ENCODE measurements at regions not wholly inside any gene's neighbourhood (a gene's known extent, or its start where the extent isn't known, plus 50 kb on each side); places are given as distances from the start of the nearest gene placed in this dataset.

DNA sequence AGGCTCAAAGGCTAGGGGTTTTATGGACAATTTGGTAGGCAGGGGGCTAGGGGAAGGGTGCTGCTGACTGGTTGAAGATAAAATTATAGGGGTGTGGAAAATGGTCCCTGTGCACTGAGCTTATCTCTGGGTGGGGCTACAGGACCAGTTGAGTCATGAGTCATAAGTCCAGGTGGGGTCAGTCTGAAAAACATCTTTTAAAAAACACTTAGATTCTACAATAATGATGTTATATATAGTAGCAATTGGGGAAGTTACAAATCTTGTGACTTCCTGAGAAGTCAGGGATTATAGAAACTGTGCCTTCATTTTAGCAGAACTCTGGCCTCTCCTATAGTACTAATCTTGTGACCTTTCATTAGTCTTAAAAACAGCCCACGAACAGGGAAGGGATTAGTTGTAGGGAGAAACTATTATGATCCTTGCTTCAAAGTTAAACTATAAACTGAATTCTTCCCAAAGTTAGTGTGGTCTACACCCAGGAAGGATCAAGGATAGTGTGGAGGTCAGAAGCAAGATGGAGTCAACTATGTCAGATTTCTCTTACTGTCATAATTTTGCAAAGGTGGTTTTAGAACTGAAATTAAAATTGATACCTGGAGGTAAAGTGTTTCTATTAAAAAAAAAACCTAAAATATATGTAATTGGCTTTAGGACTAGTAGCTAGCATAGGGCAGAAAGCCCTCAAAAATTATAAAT, 130.1 kb downstream of the P2RY1 start:
- no peak for DNase-seq (ENCODE audit: low spot score)
- H3K9me3 Mint-ChIP-seq, result no peaks in the 10 kb centered on the region
- no peaks in the 10 kb centered on the region for H3K36me3 Mint-ChIP-seq (ENCODE audit: low read depth)
- intact Hi-C loops (cut with micrococcal nuclease), result no loop called here
- H3K4me1 Mint-ChIP-seq (ENCODE audit: low read depth), result no peaks in the 10 kb centered on the region
- H3K27me3 Mint-ChIP-seq (ENCODE audit: low read depth), result no peaks in the 10 kb centered on the region
- no peak overlapping the region for H3K4me3 Mint-ChIP-seq (ENCODE audit: low read depth)
- no peak overlapping the region for H3K27ac Mint-ChIP-seq

GRCh38 chr3:152968388-152969024, 133.6 kb downstream of the P2RY1 start:
- Mint-ChIP-seq H3K4me3 (ENCODE audit: low read depth) (no peak overlapping the region), H3K27me3 (ENCODE audit: low read depth) (no peaks in the 10 kb centered on the region), H3K27ac (no peak overlapping the region), H3K9me3 (no peaks in the 10 kb centered on the region), H3K4me1 (ENCODE audit: low read depth) (no peaks in the 10 kb centered on the region), H3K36me3 (ENCODE audit: low read depth) (no peaks in the 10 kb centered on the region)
- no peak for DNase-seq (ENCODE audit: low spot score)
- intact Hi-C loops (cut with micrococcal nuclease), result no loop called here

GRCh38 chr3:152969557-152970300, 134.8 kb downstream of the P2RY1 start:
- no peak for DNase-seq (ENCODE audit: low spot score)
- no peaks in the 10 kb centered on the region for H3K36me3 Mint-ChIP-seq (ENCODE audit: low read depth)
- no peaks in the 10 kb centered on the region for H3K9me3 Mint-ChIP-seq
- no peak overlapping the region for H3K27ac Mint-ChIP-seq
- no peaks in the 10 kb centered on the region for H3K27me3 Mint-ChIP-seq (ENCODE audit: low read depth)
- no peak overlapping the region for H3K4me3 Mint-ChIP-seq (ENCODE audit: low read depth)
- H3K4me1 Mint-ChIP-seq (ENCODE audit: low read depth), result no peaks in the 10 kb centered on the region
- intact Hi-C loops (cut with micrococcal nuclease), result no loop called here

DNA sequence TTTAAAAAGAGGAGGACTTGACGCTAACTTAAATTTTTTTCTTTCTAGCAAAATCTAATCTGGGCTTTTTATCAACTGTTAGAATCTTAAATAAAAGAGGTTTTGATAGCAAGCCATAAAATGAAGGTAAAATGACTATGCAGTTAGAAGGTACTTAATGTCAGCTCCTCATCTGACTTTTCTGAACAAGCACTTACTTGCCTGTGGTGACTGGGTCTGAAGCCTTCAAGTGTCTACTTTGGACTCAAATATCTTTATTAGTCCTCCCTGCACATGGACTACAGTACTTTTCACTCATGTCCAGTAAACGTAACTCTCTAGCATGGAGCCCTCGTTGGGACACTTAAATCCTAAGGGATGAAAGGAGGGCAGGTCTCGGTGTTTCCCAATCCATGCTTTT, 135.9 kb downstream of the P2RY1 start:
- H3K9me3 Mint-ChIP-seq, result no peaks in the 10 kb centered on the region
- no peaks in the 10 kb centered on the region for H3K4me1 Mint-ChIP-seq (ENCODE audit: low read depth)
- H3K27me3 Mint-ChIP-seq (ENCODE audit: low read depth), result no peaks in the 10 kb centered on the region
- H3K4me3 Mint-ChIP-seq (ENCODE audit: low read depth), result no peak overlapping the region
- H3K27ac Mint-ChIP-seq, result no peak overlapping the region
- H3K36me3 Mint-ChIP-seq (ENCODE audit: low read depth), result no peaks in the 10 kb centered on the region
- intact Hi-C loops (cut with micrococcal nuclease), result no loop called here
- DNase-seq (ENCODE audit: low spot score), result no peak

GRCh38 chr3:152971880-152972279, 136.9 kb downstream of the P2RY1 start:
- no peaks in the 10 kb centered on the region for H3K4me1 Mint-ChIP-seq (ENCODE audit: low read depth)
- H3K36me3 Mint-ChIP-seq (ENCODE audit: low read depth), result no peaks in the 10 kb centered on the region
- no peaks in the 10 kb centered on the region for H3K27me3 Mint-ChIP-seq (ENCODE audit: low read depth)
- no peak overlapping the region for H3K4me3 Mint-ChIP-seq (ENCODE audit: low read depth)
- H3K9me3 Mint-ChIP-seq, result no peaks in the 10 kb centered on the region
- intact Hi-C loops (cut with micrococcal nuclease), result no loop called here
- DNase-seq (ENCODE audit: low spot score), result no peak
- no peak overlapping the region for H3K27ac Mint-ChIP-seq

DNA sequence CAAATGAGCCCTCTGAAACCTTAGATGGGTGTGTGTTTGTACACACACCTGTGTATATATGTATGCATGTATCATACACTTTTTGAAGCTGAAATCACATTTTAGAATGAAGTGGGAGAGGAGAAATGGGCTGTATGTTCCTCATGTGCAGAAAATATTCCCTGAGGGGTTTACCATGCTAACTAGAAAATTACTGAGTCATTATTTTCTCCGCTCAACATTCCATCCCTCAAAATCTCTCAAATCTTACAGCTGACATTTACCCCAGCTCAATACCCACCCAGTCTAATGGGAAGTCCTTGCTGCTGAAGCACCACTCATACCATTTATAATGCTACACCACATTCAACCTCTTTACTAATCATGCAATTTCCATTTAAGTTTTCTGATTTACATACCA, 138.6 kb downstream of the P2RY1 start:
- Mint-ChIP-seq H3K36me3 (ENCODE audit: low read depth) (no peaks in the 10 kb centered on the region), H3K4me1 (ENCODE audit: low read depth) (no peaks in the 10 kb centered on the region), H3K9me3 (no peaks in the 10 kb centered on the region), H3K27ac (no peak overlapping the region), H3K27me3 (ENCODE audit: low read depth) (no peaks in the 10 kb centered on the region), H3K4me3 (ENCODE audit: low read depth) (no peak overlapping the region)
- intact Hi-C loops (cut with micrococcal nuclease), result no loop called here
- no peak for DNase-seq (ENCODE audit: low spot score)

DNA sequence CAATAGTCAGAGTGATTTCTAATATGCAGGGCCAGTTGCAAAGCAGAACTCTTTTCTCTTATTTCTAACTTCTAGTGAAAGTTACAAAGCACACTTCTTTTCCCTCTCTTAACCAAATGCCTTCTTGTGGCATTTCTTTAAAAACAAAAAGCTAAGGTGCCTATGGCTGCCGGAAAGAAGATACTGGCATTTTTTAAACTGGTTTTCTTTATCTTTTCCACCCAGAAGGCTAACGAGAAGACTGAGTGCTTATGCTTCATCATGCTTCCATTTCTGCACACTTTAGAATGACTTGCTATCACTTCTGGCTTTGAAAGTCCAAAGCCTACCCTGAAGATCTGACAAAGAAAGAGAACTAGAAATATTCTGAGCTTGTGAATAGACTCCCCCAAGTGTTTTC, 141.3 kb downstream of the P2RY1 start:
- no peaks in the 10 kb centered on the region for H3K36me3 Mint-ChIP-seq (ENCODE audit: low read depth)
- H3K4me1 Mint-ChIP-seq (ENCODE audit: low read depth), result no peaks in the 10 kb centered on the region
- H3K4me3 Mint-ChIP-seq (ENCODE audit: low read depth), result no peak overlapping the region
- intact Hi-C loops (cut with micrococcal nuclease), result no loop called here
- H3K27me3 Mint-ChIP-seq (ENCODE audit: low read depth), result no peaks in the 10 kb centered on the region
- no peak for DNase-seq (ENCODE audit: low spot score)
- no peak overlapping the region for H3K27ac Mint-ChIP-seq
- H3K9me3 Mint-ChIP-seq, result no peaks in the 10 kb centered on the region

DNA sequence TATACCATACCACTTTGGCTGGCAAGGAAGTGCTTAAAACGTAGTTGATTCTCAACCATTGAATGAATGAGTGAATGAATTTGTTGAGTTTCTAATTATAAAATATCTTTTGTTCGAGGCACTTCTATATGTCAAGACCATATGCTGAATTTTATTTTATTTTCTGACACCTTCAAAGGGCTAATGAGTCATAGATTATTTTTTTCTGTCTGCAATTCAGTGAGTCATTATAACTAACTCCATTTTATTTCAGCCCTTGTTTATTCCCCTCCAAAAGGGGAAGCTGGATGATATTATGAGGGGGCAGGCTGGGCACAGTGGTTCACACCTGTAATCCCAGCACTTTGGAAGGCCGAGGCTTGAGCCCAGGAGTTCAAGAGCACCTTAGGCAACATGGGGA, 142.4 kb downstream of the P2RY1 start:
- Mint-ChIP-seq H3K4me1 (ENCODE audit: low read depth) (no peaks in the 10 kb centered on the region), H3K36me3 (ENCODE audit: low read depth) (no peaks in the 10 kb centered on the region), H3K27ac (no peak overlapping the region), H3K9me3 (no peaks in the 10 kb centered on the region), H3K4me3 (ENCODE audit: low read depth) (no peak overlapping the region), H3K27me3 (ENCODE audit: low read depth) (no peaks in the 10 kb centered on the region)
- intact Hi-C loops (cut with micrococcal nuclease), result no loop called here
- DNase-seq (ENCODE audit: low spot score), result no peak

DNA sequence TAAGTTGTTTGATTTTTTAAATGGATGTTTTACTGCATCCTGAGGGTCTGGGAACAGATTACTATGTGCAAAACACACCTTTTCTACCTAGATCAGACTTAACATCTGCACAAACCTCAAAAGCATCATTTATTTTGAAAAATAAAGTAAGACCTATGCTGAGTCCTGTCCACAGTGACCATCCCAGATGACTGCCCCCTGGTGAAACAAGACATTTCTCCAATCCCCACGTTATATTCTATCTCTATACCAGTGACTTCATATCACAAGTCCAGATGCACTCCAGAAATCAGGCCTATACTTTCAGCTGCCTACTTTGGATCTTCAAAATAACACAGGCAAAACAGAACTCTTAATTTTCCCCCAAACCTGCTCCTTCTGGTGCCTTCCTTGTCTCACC, 143.2 kb downstream of the P2RY1 start:
- no peak for DNase-seq (ENCODE audit: low spot score)
- no peaks in the 10 kb centered on the region for H3K27me3 Mint-ChIP-seq (ENCODE audit: low read depth)
- H3K36me3 Mint-ChIP-seq (ENCODE audit: low read depth), result no peaks in the 10 kb centered on the region
- no peak overlapping the region for H3K4me3 Mint-ChIP-seq (ENCODE audit: low read depth)
- no peaks in the 10 kb centered on the region for H3K9me3 Mint-ChIP-seq
- intact Hi-C loops (cut with micrococcal nuclease), result no loop called here
- H3K27ac Mint-ChIP-seq, result no peak overlapping the region
- no peaks in the 10 kb centered on the region for H3K4me1 Mint-ChIP-seq (ENCODE audit: low read depth)

DNA sequence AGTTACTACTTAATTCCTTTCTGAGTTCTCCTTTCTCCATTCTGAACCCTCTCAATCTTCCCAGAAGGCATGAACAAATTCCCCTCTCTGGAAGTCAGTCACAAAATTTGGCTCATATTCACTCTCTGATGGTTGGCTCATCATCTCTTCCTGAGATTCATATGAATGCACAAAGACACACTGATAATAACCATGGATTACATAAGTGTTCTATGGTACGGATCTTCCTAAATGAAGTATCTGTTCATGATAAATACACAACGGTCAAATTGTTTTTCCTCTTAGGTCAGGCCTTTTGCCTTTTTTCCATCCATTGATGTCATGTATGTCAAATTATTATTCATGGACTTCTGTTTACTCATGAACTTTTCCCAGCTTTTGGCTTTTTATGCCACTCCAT, 162.6 kb downstream of the P2RY1 start:
- no peak for DNase-seq (ENCODE audit: low spot score)
- Mint-ChIP-seq H3K27me3 (ENCODE audit: low read depth) (no peaks in the 10 kb centered on the region), H3K27ac (no peak overlapping the region), H3K9me3 (no peaks in the 10 kb centered on the region), H3K4me3 (ENCODE audit: low read depth) (no peak overlapping the region), H3K36me3 (ENCODE audit: low read depth) (no peaks in the 10 kb centered on the region), H3K4me1 (ENCODE audit: low read depth) (no peaks in the 10 kb centered on the region)
- intact Hi-C loops (cut with micrococcal nuclease), result no loop called here

GRCh38 chr3:152998591-152998990, 163.4 kb upstream of the RAP2B start:
- Mint-ChIP-seq H3K27ac (no peak overlapping the region), H3K4me3 (ENCODE audit: low read depth) (no peak overlapping the region), H3K27me3 (ENCODE audit: low read depth) (no peaks in the 10 kb centered on the region), H3K9me3 (no peaks in the 10 kb centered on the region), H3K4me1 (ENCODE audit: low read depth) (no peaks in the 10 kb centered on the region), H3K36me3 (ENCODE audit: low read depth) (no peaks in the 10 kb centered on the region)
- intact Hi-C loops (cut with micrococcal nuclease), result no loop called here
- no peak for DNase-seq (ENCODE audit: low spot score)

GRCh38 chr3:153000325-153000724, 161.7 kb upstream of the RAP2B start:
- H3K36me3 Mint-ChIP-seq (ENCODE audit: low read depth), result no peaks in the 10 kb centered on the region
- H3K9me3 Mint-ChIP-seq, result no peaks in the 10 kb centered on the region
- H3K4me3 Mint-ChIP-seq (ENCODE audit: low read depth), result no peak overlapping the region
- DNase-seq (ENCODE audit: low spot score), result no peak
- H3K27ac Mint-ChIP-seq, result no peak overlapping the region
- intact Hi-C loops (cut with micrococcal nuclease), result no loop called here
- H3K4me1 Mint-ChIP-seq (ENCODE audit: low read depth), result no peaks in the 10 kb centered on the region
- no peaks in the 10 kb centered on the region for H3K27me3 Mint-ChIP-seq (ENCODE audit: low read depth)
